Fibroblast of villous mesenchyme (primary cell): ENCODE measurements at regions not wholly inside any gene's neighbourhood (a gene's known extent, or its start where the extent isn't known, plus 50 kb on each side); places are given as distances from the start of the nearest gene placed in this dataset.
A peak's percentile ranks its signal among the peaks of the same experiment; 100 is the strongest.
"Not testable (repeated sequence)": the region's sequence is repeated elsewhere in the genome, so short reads cannot be mapped to it uniquely, and the experiment has no call there.

Experiments
- DNase-seq: peaks from one replicate; pipeline ENCODE4 v3.0.0-alpha.2; 2010; ENCODE audit warnings: low read depth
- H3K4me3 ChIP-seq: 2 replicates; pipeline ENCODE4 v1.5.1; 2011; ENCODE audit warnings: low read depth, mild to moderate bottlenecking, low read length
- TF ChIP-seq, protein P1 (sequence below): IDR thresholded peaks from 2 replicates; pipeline ENCODE4 v1.5.1; 2012; ENCODE audit warnings: low read depth, mild to moderate bottlenecking, low read length; ENCODE audit not compliant: insufficient read depth

DNA sequence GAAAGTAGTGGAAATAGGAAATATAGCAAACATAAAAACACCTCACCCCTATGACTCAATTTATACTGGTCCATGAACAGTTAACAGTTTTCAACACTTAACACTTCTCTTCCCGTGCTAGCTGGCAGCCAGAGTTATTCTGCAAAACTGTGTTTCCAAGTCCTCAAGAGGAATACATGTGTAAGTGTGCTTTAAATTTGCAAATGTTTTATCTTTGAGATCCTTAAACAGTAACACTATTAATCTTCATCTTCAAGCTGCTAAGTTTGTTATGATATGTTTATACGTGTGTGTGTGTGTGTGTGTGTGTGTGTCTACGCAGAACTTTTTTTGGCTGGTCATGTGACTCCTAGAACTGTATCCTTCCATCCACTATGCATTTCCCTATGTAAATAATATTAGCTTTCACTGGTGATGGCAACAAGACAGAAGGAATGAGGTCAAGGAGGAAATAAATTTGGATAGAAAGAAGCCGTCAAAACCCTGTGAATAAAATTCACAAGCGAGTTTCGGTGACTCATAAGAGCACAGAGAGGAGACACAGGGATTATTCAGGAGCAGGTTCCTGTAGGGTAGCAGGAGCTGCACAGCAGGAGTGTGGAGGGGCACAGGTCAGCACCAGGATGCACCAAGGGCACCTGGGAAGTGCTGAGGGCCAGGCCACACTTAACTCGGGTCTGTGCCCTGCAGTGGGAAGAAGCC, 105.9 kb upstream of the ETV6 start:
- no peak for DNase-seq
- TF ChIP-seq, protein P1, sequence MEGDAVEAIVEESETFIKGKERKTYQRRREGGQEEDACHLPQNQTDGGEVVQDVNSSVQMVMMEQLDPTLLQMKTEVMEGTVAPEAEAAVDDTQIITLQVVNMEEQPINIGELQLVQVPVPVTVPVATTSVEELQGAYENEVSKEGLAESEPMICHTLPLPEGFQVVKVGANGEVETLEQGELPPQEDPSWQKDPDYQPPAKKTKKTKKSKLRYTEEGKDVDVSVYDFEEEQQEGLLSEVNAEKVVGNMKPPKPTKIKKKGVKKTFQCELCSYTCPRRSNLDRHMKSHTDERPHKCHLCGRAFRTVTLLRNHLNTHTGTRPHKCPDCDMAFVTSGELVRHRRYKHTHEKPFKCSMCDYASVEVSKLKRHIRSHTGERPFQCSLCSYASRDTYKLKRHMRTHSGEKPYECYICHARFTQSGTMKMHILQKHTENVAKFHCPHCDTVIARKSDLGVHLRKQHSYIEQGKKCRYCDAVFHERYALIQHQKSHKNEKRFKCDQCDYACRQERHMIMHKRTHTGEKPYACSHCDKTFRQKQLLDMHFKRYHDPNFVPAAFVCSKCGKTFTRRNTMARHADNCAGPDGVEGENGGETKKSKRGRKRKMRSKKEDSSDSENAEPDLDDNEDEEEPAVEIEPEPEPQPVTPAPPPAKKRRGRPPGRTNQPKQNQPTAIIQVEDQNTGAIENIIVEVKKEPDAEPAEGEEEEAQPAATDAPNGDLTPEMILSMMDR: no peak
- H3K4me3 ChIP-seq: no peak overlapping the region

DNA sequence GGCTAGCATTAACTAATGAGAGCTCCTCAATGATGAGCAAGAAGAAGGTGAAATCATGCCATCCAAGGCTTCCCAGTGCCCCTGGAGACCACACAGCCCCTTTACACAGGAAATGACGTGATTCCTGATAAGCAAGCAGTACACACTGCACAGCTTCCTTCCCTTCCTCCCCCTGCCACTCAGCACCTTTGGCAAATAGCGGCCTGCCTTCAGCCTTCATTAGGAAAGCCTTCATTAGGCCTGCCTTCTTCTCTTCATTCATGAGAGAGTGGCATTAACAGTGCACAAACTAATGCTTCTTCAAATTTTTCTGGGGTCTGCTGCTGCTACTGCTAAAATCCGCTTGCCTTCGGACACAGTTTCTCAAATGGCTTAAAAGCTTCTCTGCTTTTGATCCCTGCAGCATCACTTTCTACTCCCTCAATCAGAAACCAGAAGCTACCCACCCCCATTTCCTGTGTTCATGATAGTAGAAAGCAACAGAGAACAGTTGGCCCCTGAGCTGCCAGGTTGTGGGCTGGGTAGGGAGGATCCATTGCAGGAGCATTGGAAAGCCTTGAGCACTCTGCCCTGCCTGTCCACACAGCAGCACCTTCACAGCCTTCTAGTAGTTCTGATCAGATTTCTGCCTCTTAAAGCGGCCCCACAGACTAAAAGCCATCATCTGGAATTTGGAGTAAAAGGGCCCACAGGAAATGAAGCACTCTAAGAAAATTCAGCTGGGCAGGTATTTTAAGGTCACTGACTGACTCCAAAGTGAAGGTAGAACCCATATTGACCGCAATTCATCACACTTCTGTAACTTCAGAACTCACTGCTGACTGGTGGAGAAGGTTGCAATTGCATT, 103.8 kb upstream of the ETV6 start:
- no peak overlapping the region for H3K4me3 ChIP-seq
- TF ChIP-seq, protein P1: no peak
- no peak for DNase-seq

DNA sequence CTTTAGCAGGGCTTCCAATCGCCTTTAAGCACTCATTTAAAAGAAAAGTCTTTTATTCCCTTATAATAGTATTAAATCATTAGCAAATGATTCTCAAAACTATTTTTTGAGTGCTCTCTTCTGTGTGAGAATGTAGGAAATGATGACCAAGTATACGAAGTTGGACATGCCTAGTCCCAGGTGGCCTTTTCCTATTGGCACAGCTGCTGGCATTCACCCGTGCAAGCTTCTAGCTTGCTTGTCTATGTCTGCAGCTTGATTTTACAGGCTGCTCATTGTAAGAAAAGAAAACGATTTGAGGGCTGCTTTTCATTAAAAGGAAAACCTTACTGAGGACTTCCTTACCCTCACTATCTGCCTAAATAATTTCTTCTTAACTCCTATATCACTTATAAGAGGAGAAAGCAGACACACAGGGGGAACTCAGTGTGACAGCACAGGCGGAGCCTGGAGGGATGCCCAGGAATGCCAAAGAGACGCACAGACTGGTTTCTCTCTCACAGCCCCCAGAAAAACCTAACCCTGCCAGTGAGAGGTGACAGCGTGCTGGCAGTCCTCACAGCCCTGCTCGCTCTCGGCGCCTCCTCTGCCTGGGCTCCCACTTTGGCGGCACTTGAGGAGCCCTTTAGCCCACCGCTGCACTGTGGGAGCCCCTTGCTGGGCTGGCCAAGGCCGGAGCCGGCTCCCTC, 102.7 kb upstream of the ETV6 start:
- not testable (repeated sequence) for H3K4me3 ChIP-seq, DNase-seq

DNA sequence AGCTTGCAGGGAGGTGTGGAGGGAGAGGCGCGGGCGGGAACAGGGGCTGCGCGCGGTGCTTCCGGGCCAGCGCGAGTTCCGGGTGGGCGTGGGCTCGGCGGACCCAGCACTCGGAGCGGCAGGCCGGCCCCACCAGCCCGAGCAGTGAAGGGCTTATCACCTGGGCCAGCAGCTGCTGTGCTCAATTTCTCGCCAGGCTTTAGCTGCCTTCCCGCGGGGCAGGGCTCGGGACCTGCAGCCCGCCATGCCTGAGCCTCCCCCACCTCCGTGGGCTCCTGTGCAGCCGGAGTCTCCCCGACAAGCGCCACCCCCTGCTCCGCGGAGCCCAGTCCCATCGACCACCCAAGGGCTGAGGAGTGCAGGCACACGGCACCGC, 102.2 kb upstream of the ETV6 start:
- DNase-seq, H3K4me3 ChIP-seq: not testable (repeated sequence)

DNA sequence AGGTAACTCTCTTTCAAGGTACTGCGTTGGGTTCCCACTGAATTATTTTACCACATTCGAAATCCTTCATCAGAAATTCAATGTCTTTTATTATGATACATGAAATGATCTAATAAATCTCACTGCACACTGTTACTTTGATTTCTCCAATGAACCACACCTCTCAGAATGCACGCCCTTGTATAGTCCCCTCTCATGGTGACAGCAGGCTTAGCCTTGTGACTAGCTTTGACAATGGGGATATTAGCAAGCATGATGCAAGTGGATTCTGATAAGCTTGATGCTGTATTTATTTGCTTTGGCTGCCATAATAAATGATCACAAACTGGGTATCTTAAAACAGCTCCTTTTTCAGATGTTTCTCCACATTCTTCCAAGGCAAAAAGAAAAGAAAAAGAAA, 100.4 kb upstream of the ETV6 start:
- TF ChIP-seq, protein P1: no peak
- H3K4me3 ChIP-seq: no peak overlapping the region
- DNase-seq: no peak

DNA sequence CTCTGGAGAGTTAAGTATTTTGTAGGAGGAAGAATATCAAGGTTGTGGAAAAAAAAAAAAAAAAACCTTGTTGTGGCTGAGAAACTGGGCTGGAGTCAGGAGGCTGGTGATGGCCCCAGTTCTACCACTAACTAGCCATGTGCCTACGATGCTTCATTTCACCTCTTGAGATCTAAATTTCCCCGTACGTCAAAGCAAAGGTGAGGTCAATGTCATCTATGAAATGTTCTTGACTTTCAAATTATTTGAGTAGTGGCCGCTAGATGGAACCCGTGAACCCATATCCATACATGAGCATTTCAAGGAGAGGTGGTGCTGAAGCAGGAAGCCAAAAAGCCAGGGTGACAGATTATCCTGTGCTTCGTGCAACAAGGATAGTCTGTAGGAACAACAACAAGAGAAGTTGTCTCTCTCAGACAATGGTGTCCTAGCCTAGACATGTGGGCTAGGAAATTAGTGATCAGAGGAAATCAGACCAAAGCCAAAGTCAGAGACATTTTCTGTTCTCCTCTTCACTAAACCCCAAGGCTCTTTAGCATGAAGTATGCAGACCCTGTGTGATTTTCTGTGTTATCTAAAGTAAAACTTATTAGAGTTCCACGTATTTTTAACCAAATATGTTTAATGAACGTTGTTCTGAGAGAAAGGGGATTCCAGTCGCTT, 95.5 kb upstream of the ETV6 start:
- TF ChIP-seq, protein P1: peak; percentile 67
- DNase-seq: peak; percentile 65
- no peak overlapping the region for H3K4me3 ChIP-seq

DNA sequence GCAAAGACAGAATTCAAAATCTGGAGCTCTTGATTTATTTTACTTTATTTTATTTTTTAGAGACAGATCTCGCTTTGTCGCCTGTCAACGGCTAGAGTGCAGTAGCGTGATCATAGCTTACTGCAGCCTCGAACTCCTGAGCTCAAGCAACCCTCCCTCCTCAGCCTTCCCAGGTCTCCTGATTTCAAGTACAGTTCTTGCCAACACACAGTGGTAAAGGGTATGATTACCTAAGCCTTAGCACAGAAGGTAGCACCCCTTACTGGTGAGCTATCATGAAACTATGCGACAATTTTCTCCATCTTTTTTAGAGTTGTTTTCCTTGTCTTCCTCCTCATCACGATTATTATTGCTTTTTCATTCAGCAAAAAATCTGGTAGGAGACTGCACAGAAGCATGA, 94.3 kb upstream of the ETV6 start:
- H3K4me3 ChIP-seq: no peak overlapping the region
- no peak for DNase-seq
- TF ChIP-seq, protein P1: no peak
